HL-60 (cell line): ENCODE measurements at regions not wholly inside any gene's neighbourhood (a gene's known extent, or its start where the extent isn't known, plus 50 kb on each side); places are given as distances from the start of the nearest gene placed in this dataset.
A peak's percentile ranks its signal among the peaks of the same experiment; 100 is the strongest.

Source experiments
- DNase-seq, 2 experiments: peaks; one replicate each; pipeline ENCODE4 v3.0.0-alpha.2; 2010 to 2020; ENCODE audit warnings: low read depth in 1 of 2, low spot score in 1 of 2
- H3K27ac ChIP-seq: fragments of 250-450 bp; sonication (Bioruptor Pico); replicated peaks from 2 replicates; pipeline ENCODE4 v1.5.1; 2020; ENCODE audit warnings: mild to moderate bottlenecking, moderate library complexity
- H3K27me3 ChIP-seq: fragments of 250-450 bp; sonication (Bioruptor Pico); 2 replicates; pipeline ENCODE4 v1.5.1; 2021; ENCODE audit warnings: mild to moderate bottlenecking, moderate library complexity; ENCODE audit not compliant: insufficient read depth, poor library complexity, severe bottlenecking
- H3K4me3 ChIP-seq: replicated peaks from 2 replicates; pipeline ENCODE4 v1.5.1; 2011; ENCODE audit warnings: mild to moderate bottlenecking, control low read depth, low read length; ENCODE audit not compliant: insufficient read depth
- CTCF ChIP-seq: IDR thresholded peaks from one replicate; pipeline ENCODE4 v1.5.1; 2011; ENCODE audit warnings: low read length, control low read depth, inconsistent platforms; ENCODE audit not compliant: insufficient read depth
- GABPA ChIP-seq: IDR thresholded peaks from 2 replicates; pipeline ENCODE4 v1.6.1; 2012; ENCODE audit warnings: low read depth
- POLR2AphosphoS5 ChIP-seq: IDR thresholded peaks from 2 replicates; pipeline ENCODE4 v1.6.1; 2012; ENCODE audit warnings: low read depth
- REST ChIP-seq: IDR thresholded peaks from 2 replicates; pipeline ENCODE4 v1.6.1; 2012; ENCODE audit warnings: low read depth; ENCODE audit not compliant: insufficient replicate concordance
- SPI1 ChIP-seq: IDR thresholded peaks from 2 replicates; pipeline ENCODE4 v1.6.1; 2012; ENCODE audit warnings: low read depth, mild to moderate bottlenecking, borderline replicate concordance

GRCh38 chr1:29849991-29850757 is 613.9 kb downstream of the PTPRU start:
- no peak overlapping the region for H3K27ac ChIP-seq
- H3K27me3 ChIP-seq = no peaks in the 10 kb centered on the region
- DNase-seq = no peak
- no peak overlapping the region for H3K4me3 ChIP-seq
- TF ChIP-seq CTCF (no peak), SPI1 (no peak), POLR2AphosphoS5 (no peak), REST (no peak), GABPA (no peak)

GRCh38 chr1:29849038-29849750 is 612.9 kb downstream of the PTPRU start:
- peak; percentile 4 to 28 for DNase-seq
- Histone ChIP-seq H3K4me3 (no peak overlapping the region), H3K27me3 (no peaks in the 10 kb centered on the region), H3K27ac (no peak overlapping the region)
- TF ChIP-seq POLR2AphosphoS5 (no peak), CTCF (peak; percentile 8)

- no peak for DNase-seq
- no peak overlapping the region for H3K4me3 ChIP-seq
- TF ChIP-seq POLR2AphosphoS5 (no peak), GABPA (no peak), REST (no peak), SPI1 (no peak), CTCF (no peak)
These were observed 609.6 kb downstream of the PTPRU start for GRCh38 chr1:29845910-29846309.

More at GRCh38 chr1:29845910-29846309, 609.6 kb downstream of the PTPRU start:
- H3K27ac ChIP-seq = no peak overlapping the region
- no peaks in the 10 kb centered on the region for H3K27me3 ChIP-seq
